Ectodermal cell (in vitro differentiated cells): ENCODE measurements at regions not wholly inside any gene's neighbourhood (a gene's known extent, or its start where the extent isn't known, plus 50 kb on each side); places are given as distances from the start of the nearest gene placed in this dataset.
"Not testable (repeated sequence)": the region's sequence is repeated elsewhere in the genome, so short reads cannot be mapped to it uniquely, and the experiment has no call there.

Experiments used
- H3K27ac ChIP-seq: 2 replicates; pipeline ENCODE4 v1.7.0; 2013; ENCODE audit warnings: mild to moderate bottlenecking, low read depth, low read length; ENCODE audit not compliant: insufficient read depth, poor library complexity, severe bottlenecking
- H3K27me3 ChIP-seq: 2 replicates; pipeline ENCODE4 v1.7.0; 2013; ENCODE audit warnings: mild to moderate bottlenecking, low read length; ENCODE audit not compliant: insufficient read depth, control insufficient read depth, poor library complexity, severe bottlenecking
- H3K36me3 ChIP-seq: one replicate; pipeline ENCODE4 v1.7.0; 2013; ENCODE audit warnings: low read length; ENCODE audit not compliant: control insufficient read depth, insufficient read depth
- H3K4me1 ChIP-seq: one replicate; pipeline ENCODE4 v1.7.0; 2013; ENCODE audit warnings: low read length; ENCODE audit not compliant: control insufficient read depth, insufficient read depth
- H3K4me3 ChIP-seq: 2 replicates; pipeline ENCODE4 v1.7.0; 2013; ENCODE audit warnings: low read depth, low read length, control low read depth; ENCODE audit not compliant: insufficient read depth
- H3K9me3 ChIP-seq: 2 replicates; pipeline ENCODE4 v1.7.0; 2013; ENCODE audit warnings: mild to moderate bottlenecking, low read length, moderate library complexity; ENCODE audit not compliant: control insufficient read depth
- WGBS, 2 experiments: methylation state at CpG; one replicate each; pipeline ENCODE4 v1.1.7; 2013; ENCODE audit warnings: missing lambda C conversion rate in 2 of 2; 5-methylcytosine and 5-hydroxymethylcytosine counted together

- 91% methylated on average over 5 to 6 of the region's 6 CpGs for WGBS, 2 experiments
- Histone ChIP-seq H3K36me3 (no peaks in the 10 kb centered on the region), H3K4me3 (no peak overlapping the region), H3K4me1 (no peaks in the 10 kb centered on the region), H3K9me3 (no peaks in the 10 kb centered on the region), H3K27me3 (no peaks in the 10 kb centered on the region), H3K27ac (no peak overlapping the region)
Measured at GRCh38 chr2:11082880-11083279, 72.4 kb upstream of the SLC66A3 start.

GRCh38 chr2:11088821-11089220 lies 66.4 kb upstream of the SLC66A3 start:
- WGBS, 2 experiments, result 87 to 92% methylated on average over 17 of the region's 17 CpGs
- H3K4me3 ChIP-seq, H3K27ac ChIP-seq, H3K9me3 ChIP-seq, H3K4me1 ChIP-seq, H3K36me3 ChIP-seq, H3K27me3 ChIP-seq: not testable (repeated sequence)

- WGBS, 2 experiments, result 93 to 98% methylated on average over 2 of the region's 2 CpGs
- Histone ChIP-seq H3K4me1 (peaks cover 7% of the 10 kb centered on the region), H3K36me3 (no peaks in the 10 kb centered on the region), H3K9me3 (no peaks in the 10 kb centered on the region), H3K27ac (no peak overlapping the region), H3K27me3 (no peaks in the 10 kb centered on the region), H3K4me3 (no peak overlapping the region)
Measured at GRCh38 chr2:11090187-11090586, 65.1 kb upstream of the SLC66A3 start.

- H3K4me3 ChIP-seq, result no peak overlapping the region
- no peaks in the 10 kb centered on the region for H3K9me3 ChIP-seq
- no peaks in the 10 kb centered on the region for H3K27me3 ChIP-seq
- peak overlapping the region; percentile 18 for H3K27ac ChIP-seq
- peaks cover 7% of the 10 kb centered on the region for H3K4me1 ChIP-seq
- WGBS, 2 experiments, result 39 to 42% methylated on average over 5 of the region's 5 CpGs
- H3K36me3 ChIP-seq, result no peaks in the 10 kb centered on the region
Measured at GRCh38 chr2:11092701-11093335, 62.4 kb upstream of the SLC66A3 start.

GRCh38 chr2:11093467-11093866 lies 61.8 kb upstream of the SLC66A3 start:
- 72 to 74% methylated on average over 4 of the region's 4 CpGs for WGBS, 2 experiments
- Histone ChIP-seq H3K27ac (no peak overlapping the region), H3K4me3 (no peak overlapping the region)

GRCh38 chr2:11094021-11094810 lies 61.1 kb upstream of the SLC66A3 start:
- no peaks in the 10 kb centered on the region for H3K27me3 ChIP-seq
- no peak overlapping the region for H3K4me3 ChIP-seq
- peaks cover 7% of the 10 kb centered on the region for H3K4me1 ChIP-seq
- no peak overlapping the region for H3K27ac ChIP-seq
- H3K36me3 ChIP-seq, result no peaks in the 10 kb centered on the region
- no peaks in the 10 kb centered on the region for H3K9me3 ChIP-seq
- WGBS, 2 experiments, result 88 to 90% methylated on average over 19 of the region's 19 CpGs

More at GRCh38 chr2:11093467-11093866, 61.8 kb upstream of the SLC66A3 start:
- H3K9me3 ChIP-seq, result no peaks in the 10 kb centered on the region
- no peaks in the 10 kb centered on the region for H3K36me3 ChIP-seq
- peaks cover 7% of the 10 kb centered on the region for H3K4me1 ChIP-seq
- no peaks in the 10 kb centered on the region for H3K27me3 ChIP-seq

GRCh38 chr2:11096591-11096990 lies 58.7 kb upstream of the SLC66A3 start:
- no peaks in the 10 kb centered on the region for H3K27me3 ChIP-seq
- H3K4me1 ChIP-seq, result peaks cover 7% of the 10 kb centered on the region
- no peak overlapping the region for H3K4me3 ChIP-seq
- WGBS, 2 experiments, result 89% methylated on average over 8 to 10 of the region's 10 CpGs
- no peaks in the 10 kb centered on the region for H3K36me3 ChIP-seq
- no peak overlapping the region for H3K27ac ChIP-seq
- no peaks in the 10 kb centered on the region for H3K9me3 ChIP-seq

- Histone ChIP-seq H3K4me1 (peaks cover 7% of the 10 kb centered on the region), H3K27ac (no peak overlapping the region), H3K36me3 (no peaks in the 10 kb centered on the region), H3K27me3 (no peaks in the 10 kb centered on the region), H3K9me3 (no peaks in the 10 kb centered on the region), H3K4me3 (no peak overlapping the region)
- 89 to 91% methylated on average over 11 to 13 of the region's 13 CpGs for WGBS, 2 experiments
Measured at GRCh38 chr2:11097038-11097720, 58.1 kb upstream of the SLC66A3 start.

GRCh38 chr2:11097854-11098387 lies 57.3 kb upstream of the SLC66A3 start:
- Histone ChIP-seq H3K9me3 (no peaks in the 10 kb centered on the region), H3K4me1 (peaks cover 2% of the 10 kb centered on the region), H3K27me3 (no peaks in the 10 kb centered on the region), H3K4me3 (no peak overlapping the region), H3K27ac (no peak overlapping the region), H3K36me3 (no peaks in the 10 kb centered on the region)
- 92 to 94% methylated on average over 13 of the region's 13 CpGs for WGBS, 2 experiments
